SK-N-SH treated with all-trans-retinoic acid at 6 μM for 48 hours (cell line): ENCODE measurements at regions not wholly inside any gene's neighbourhood (a gene's known extent, or its start where the extent isn't known, plus 50 kb on each side); places are given as distances from the start of the nearest gene placed in this dataset.

ENCODE experiments used
- ARNTL ChIP-seq: fragments of 450-650 bp; formaldehyde crosslinking; IDR thresholded peaks from 2 replicates; pipeline ENCODE4 v1.5.0; 2020; ENCODE audit warnings: low read depth, mild to moderate bottlenecking, moderate library complexity, borderline replicate concordance
- CREB5 ChIP-seq: fragments of 250-450 bp; sonication (Bioruptor Pico); IDR thresholded peaks from 2 replicates; pipeline ENCODE4 v1.5.1; 2020; ENCODE audit warnings: low read depth, mild to moderate bottlenecking, moderate library complexity
- CSRNP3 ChIP-seq: fragments of 250-450 bp; sonication (Bioruptor Pico); IDR thresholded peaks from 2 replicates; pipeline ENCODE4 v1.5.1; 2021; ENCODE audit warnings: mild to moderate bottlenecking, moderate library complexity
- PATZ1 ChIP-seq: fragments of 250-450 bp; sonication (Bioruptor Pico); IDR thresholded peaks from 2 replicates; pipeline ENCODE4 v1.8.0; 2020; ENCODE audit warnings: mild to moderate bottlenecking, moderate library complexity, borderline replicate concordance
- PPARA ChIP-seq: fragments of 250-450 bp; sonication (Bioruptor Pico); IDR thresholded peaks from 2 replicates; pipeline ENCODE4 v1.5.0; 2020; ENCODE audit warnings: mild to moderate bottlenecking, borderline replicate concordance
- TCF4 ChIP-seq: fragments of 250-450 bp; sonication (Bioruptor Pico); IDR thresholded peaks from 2 replicates; pipeline ENCODE4 v1.8.0; 2021; ENCODE audit warnings: mild to moderate bottlenecking, moderate library complexity, borderline replicate concordance
- ZFP30 ChIP-seq: fragments of 450-650 bp; formaldehyde crosslinking; IDR thresholded peaks from 2 replicates; pipeline ENCODE4 v1.5.0; 2022; ENCODE audit warnings: mild to moderate bottlenecking, moderate library complexity
- ZNF565 ChIP-seq: fragments of 450-650 bp; formaldehyde crosslinking; conservative IDR thresholded peaks from 2 replicates; pipeline ENCODE4 v1.5.0; 2020; ENCODE audit warnings: low read depth, mild to moderate bottlenecking, moderate library complexity

- TF ChIP-seq PATZ1 (CRISPR knock-in tag) (no peak), CREB5 (no peak), ARNTL (no peak), ZFP30 (CRISPR knock-in tag) (no peak), ZNF565 (CRISPR knock-in tag) (no peak), TCF4 (CRISPR knock-in tag) (no peak), PPARA (no peak), CSRNP3 (CRISPR knock-in tag) (no peak)
These were observed 204.9 kb downstream of the KIF26A start for GRCh38 chr14:104343294-104343625.
